Right lung (tissue), 2 donors: ENCODE measurements at regions not wholly inside any gene's neighbourhood (a gene's known extent, or its start where the extent isn't known, plus 50 kb on each side); places are given as distances from the start of the nearest gene placed in this dataset.
A peak's percentile ranks its signal among the peaks of the same experiment; 100 is the strongest.

Experiments
- DNase-seq, 2 donors: peaks; one replicate each; pipeline ENCODE4 v3.0.0-alpha.2; 2013

- DNase-seq, result no peak
Observed at GRCh38 chr7:17689361-17689902, 250.9 kb downstream of the SNX13 start.

GRCh38 chr7:17690030-17690429, 250.3 kb downstream of the SNX13 start:
- DNase-seq, result no peak

GRCh38 chr7:17696422-17696821, 243.9 kb downstream of the SNX13 start:
- no peak for DNase-seq

- DNase-seq, result no peak
Observed at GRCh38 chr7:17697128-17697881, 243.0 kb downstream of the SNX13 start.

- DNase-seq, result no peak
Observed at GRCh38 chr7:17699696-17700095, 240.6 kb downstream of the SNX13 start.

- no peak for DNase-seq
Observed at GRCh38 chr7:17700138-17700537, 240.2 kb downstream of the SNX13 start.

GRCh38 chr7:17706275-17706674, 234.0 kb downstream of the SNX13 start:
- DNase-seq, result no peak

- peak; percentile 12 to 33 for DNase-seq
Observed at GRCh38 chr7:17706734-17707133, 233.6 kb downstream of the SNX13 start.

- no peak for DNase-seq
Observed at GRCh38 chr7:17709127-17709526, 231.2 kb downstream of the SNX13 start.

GRCh38 chr7:17709599-17709998, 230.7 kb downstream of the SNX13 start:
- DNase-seq, result no peak

GRCh38 chr7:17710312-17710711, 230.0 kb downstream of the SNX13 start:
- no peak for DNase-seq

- no peak for DNase-seq
Observed at GRCh38 chr7:17713584-17713983, 226.7 kb downstream of the SNX13 start.

GRCh38 chr7:17716816-17717215, 223.5 kb downstream of the SNX13 start:
- DNase-seq, result no peak

GRCh38 chr7:17719998-17720397, 220.3 kb downstream of the SNX13 start:
- no peak for DNase-seq

- DNase-seq, result no peak
Observed at GRCh38 chr7:17721736-17722285, 218.5 kb downstream of the SNX13 start.

- no peak for DNase-seq
Observed at GRCh38 chr7:17722798-17723197, 217.5 kb downstream of the SNX13 start.

- no peak for DNase-seq
Observed at GRCh38 chr7:17725821-17726220, 214.5 kb downstream of the SNX13 start.

GRCh38 chr7:17732083-17732482, 208.2 kb downstream of the SNX13 start:
- DNase-seq, result no peak
